T-cell (primary cell): ENCODE measurements at regions not wholly inside any gene's neighbourhood (a gene's known extent, or its start where the extent isn't known, plus 50 kb on each side); places are given as distances from the start of the nearest gene placed in this dataset.
"Not testable (repeated sequence)": the region's sequence is repeated elsewhere in the genome, so short reads cannot be mapped to it uniquely, and the experiment has no call there.

Experiments used
- ATAC-seq, 4 experiments: fragments of 200-7000 bp in 3 of 4; fragments of 150-1000 bp in 1 of 4; cut with Tn5 transposase; replicated peaks in 1 of 4; 1 replicate in 3 of 4; 2 replicates in 1 of 4; pipeline ENCODE4 v1.10.0; 2021; ENCODE audit warnings: moderate library complexity in 3 of 4, mild to moderate bottlenecking in 2 of 4, moderate number of reproducible peaks in 1 of 4
- CTCF ChIA-PET, 2 donors: fragments of 300-600 bp; sonication (Branson Sonifier 250); formaldehyde crosslinking; loops; one replicate each; lab custom pipeline; 2022; ENCODE audit warnings: antibody characterized with exemption in 2 of 2; lab: Charles Lee
- POLR2A ChIA-PET, 2 donors: fragments of 300-600 bp; sonication (Branson Sonifier 250); formaldehyde crosslinking; loops; one replicate each; lab custom pipeline; 2022; ENCODE audit warnings: antibody characterized with exemption in 2 of 2; lab: Charles Lee
- DNase-seq, 35 experiments: peaks; one replicate each; pipeline versions ENCODE4 v3.0.0 to v3.0.0-alpha.2; 2013 to 2023
- H3K27ac ChIP-seq: one replicate; pipeline ENCODE4 v1.5.1; 2013; ENCODE audit warnings: low read length
- H3K27me3 ChIP-seq, 2 experiments: replicated peaks in 1 of 2; 1 replicate in 1 of 2; 2 replicates in 1 of 2; pipeline versions ENCODE4 v1.6.1 to v1.7.0; 2013; ENCODE audit warnings: low read length in 1 of 2, mixed read lengths in 1 of 2; ENCODE audit not compliant: control insufficient read depth in 2 of 2, insufficient read depth in 2 of 2; ENCODE audit errors: extremely low read depth in 1 of 2
- H3K36me3 ChIP-seq, 2 donors: 1 replicate in 1 of 2; 2 replicates in 1 of 2; pipeline versions ENCODE4 v1.6.1 to v1.7.0; 2013; ENCODE audit warnings: low read length in 1 of 2; ENCODE audit not compliant: control insufficient read depth in 2 of 2, insufficient read depth in 1 of 2; ENCODE audit errors: extremely low read depth in 1 of 2
- H3K4me1 ChIP-seq, 2 experiments: 1 replicate in 1 of 2; 2 replicates in 1 of 2; pipeline versions ENCODE4 v1.6.1 to v1.7.0; 2013; ENCODE audit warnings: low read length in 2 of 2, mixed read lengths in 1 of 2; ENCODE audit not compliant: insufficient read depth in 2 of 2, control insufficient read depth in 1 of 2; ENCODE audit errors: extremely low read depth in 1 of 2
- H3K4me3 ChIP-seq, 2 donors: 1 replicate in 1 of 2; 2 replicates in 1 of 2; pipeline versions ENCODE4 v1.5.1 to v1.7.0; 2013; ENCODE audit warnings: mild to moderate bottlenecking in 2 of 2, low read length in 1 of 2, moderate library complexity in 1 of 2; ENCODE audit not compliant: control insufficient read depth in 1 of 2; ENCODE audit errors: extremely low read depth in 1 of 2
- H3K9me3 ChIP-seq: 2 replicates; pipeline ENCODE4 v1.7.0; 2013
- H3K27ac Mint-ChIP-seq, 2 donors: one replicate each; pipeline ENCODE4 v1.8.0; 2020 to 2021; ENCODE audit warnings: mild to moderate bottlenecking in 2 of 2, mixed read lengths in 2 of 2
- H3K27me3 Mint-ChIP-seq, 2 donors: one replicate each; pipeline ENCODE4 v1.8.0; 2021 to 2022; ENCODE audit warnings: mixed read lengths in 2 of 2
- H3K36me3 Mint-ChIP-seq: one replicate; pipeline ENCODE4 v1.8.0; 2021; ENCODE audit warnings: mixed read lengths
- H3K4me1 Mint-ChIP-seq, 3 donors: one replicate each; pipeline ENCODE4 v1.8.0; 2020 to 2022; ENCODE audit warnings: mixed read lengths in 3 of 3, mild to moderate bottlenecking in 1 of 3
- H3K4me3 Mint-ChIP-seq, 3 donors: one replicate each; pipeline ENCODE4 v1.8.0; 2020 to 2022; ENCODE audit warnings: mild to moderate bottlenecking in 3 of 3, mixed read lengths in 3 of 3, moderate library complexity in 3 of 3
- H3K9me3 Mint-ChIP-seq, 3 donors: one replicate each; pipeline ENCODE4 v1.8.0; 2020 to 2022; ENCODE audit warnings: mixed read lengths in 3 of 3
- WGBS: methylation state at CpG from one replicate; pipeline ENCODE4 v1.1.5; 2013; ENCODE audit warnings: missing lambda C conversion rate; ENCODE audit not compliant: insufficient coverage; 5-methylcytosine and 5-hydroxymethylcytosine counted together

DNA sequence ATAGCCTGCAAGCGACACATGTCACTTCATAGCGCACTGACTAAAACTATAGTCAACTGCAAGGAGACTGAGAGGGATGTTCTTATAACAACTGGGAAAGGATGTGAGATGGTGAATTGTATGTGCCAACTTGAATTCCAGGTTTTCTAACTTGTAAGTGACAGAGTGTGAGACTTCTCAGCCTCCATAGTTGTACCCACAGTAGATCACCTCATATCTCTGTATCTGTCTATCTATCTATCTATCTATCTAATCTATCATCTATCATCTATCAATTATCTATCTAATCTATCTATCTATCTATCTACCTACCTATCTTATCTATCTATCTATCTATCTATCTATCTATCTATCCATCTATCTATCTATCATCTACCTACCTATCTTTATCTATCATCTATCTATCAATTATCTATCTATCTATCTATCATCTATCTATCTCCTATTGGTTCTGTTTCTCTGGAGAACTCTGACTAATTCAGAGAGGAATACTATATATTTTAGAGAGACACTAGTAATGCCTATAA is 162.3 kb downstream of the CTH start:
- H3K27me3 Mint-ChIP-seq = peaks cover 0 to 4% of the 10 kb centered on the region in 2 donors
- CTCF ChIA-PET = no interaction called here

DNA sequence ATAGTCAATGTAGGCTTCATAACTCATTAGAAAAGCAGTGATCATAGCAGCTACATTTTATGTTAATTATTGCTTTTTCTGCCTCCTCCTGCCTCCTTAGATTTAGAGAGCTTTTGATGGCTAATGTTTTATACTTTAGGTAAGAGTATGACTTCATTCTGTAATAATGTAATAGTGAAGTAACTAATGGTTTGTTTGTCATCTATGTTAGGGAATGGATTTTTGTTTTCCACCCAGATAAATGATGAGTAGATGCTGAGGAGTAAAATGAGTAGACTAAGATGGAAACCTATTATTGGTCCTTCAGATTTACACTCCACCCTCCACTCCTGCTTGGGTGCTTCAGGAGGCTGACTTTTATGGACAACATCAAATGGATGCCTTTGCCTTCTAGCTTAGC is 170.6 kb downstream of the CTH start:
- H3K9me3 Mint-ChIP-seq = peaks cover 0 to 4% (median 3%) of the 10 kb centered on the region in 3 donors
- no peaks in the 10 kb centered on the region for H3K27me3 ChIP-seq
- no peaks in the 10 kb centered on the region for H3K36me3 Mint-ChIP-seq
- ChIA-PET CTCF (no interaction called here), POLR2A (no interaction called here)
- no peak overlapping the region for H3K27ac ChIP-seq
- H3K9me3 ChIP-seq = no peaks in the 10 kb centered on the region
- no peak overlapping the region for H3K4me3 Mint-ChIP-seq
- DNase-seq (no peak), ATAC-seq (no peak)
- no peaks in the 10 kb centered on the region for H3K4me1 ChIP-seq
- H3K27ac Mint-ChIP-seq = no peak overlapping the region
- no peaks in the 10 kb centered on the region for H3K4me1 Mint-ChIP-seq
- no peaks in the 10 kb centered on the region for H3K36me3 ChIP-seq
- H3K4me3 ChIP-seq = no peak overlapping the region
- H3K27me3 Mint-ChIP-seq = peaks cover 0 to 1% of the 10 kb centered on the region in 2 donors

More for the DNA sequence above, 162.3 kb downstream of the CTH start:
- Histone ChIP-seq H3K27me3 (no peaks in the 10 kb centered on the region), H3K4me3 (no peak overlapping the region), H3K4me1 (no peaks in the 10 kb centered on the region), H3K9me3 (no peaks in the 10 kb centered on the region), H3K27ac (no peak overlapping the region), H3K36me3 (no peaks in the 10 kb centered on the region)
- DNase-seq (no peak), ATAC-seq (no peak)
- WGBS = 100% methylated on average over 1 of the region's 2 CpGs
- H3K9me3 Mint-ChIP-seq = no peaks in the 10 kb centered on the region
- POLR2A ChIA-PET = no interaction called here
- H3K4me1 Mint-ChIP-seq = no peaks in the 10 kb centered on the region
- no peak overlapping the region for H3K4me3 Mint-ChIP-seq
- no peak overlapping the region for H3K27ac Mint-ChIP-seq
- no peaks in the 10 kb centered on the region for H3K36me3 Mint-ChIP-seq

DNA sequence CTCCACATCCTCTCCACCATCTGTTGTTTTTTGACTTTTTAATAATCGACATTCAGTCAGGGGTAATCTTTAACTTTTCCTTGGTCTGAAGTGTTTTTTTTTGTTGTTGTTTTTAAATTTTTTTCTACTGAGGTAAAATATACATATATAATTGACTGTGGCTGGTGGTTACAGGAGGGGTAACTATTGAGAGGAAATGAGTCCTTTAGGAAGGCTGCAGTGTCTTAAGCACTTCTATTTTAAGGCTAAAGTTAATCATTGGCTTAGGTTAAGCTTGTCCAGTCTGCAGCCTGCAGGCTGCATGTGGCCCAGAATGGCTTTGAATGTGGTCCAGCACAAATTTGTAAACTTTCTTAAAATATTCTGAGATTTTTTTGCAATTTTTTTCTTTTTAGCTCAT is 172.5 kb downstream of the CTH start:
- no peaks in the 10 kb centered on the region for H3K4me1 Mint-ChIP-seq
- peaks cover 0 to 4% (median 3%) of the 10 kb centered on the region in 3 donors for H3K9me3 Mint-ChIP-seq
- Histone ChIP-seq H3K9me3 (no peaks in the 10 kb centered on the region), H3K4me1 (no peaks in the 10 kb centered on the region), H3K27ac (no peak overlapping the region), H3K36me3 (no peaks in the 10 kb centered on the region), H3K27me3 (no peaks in the 10 kb centered on the region), H3K4me3 (no peak overlapping the region)
- ATAC-seq (no peak), DNase-seq (no peak)
- H3K27ac Mint-ChIP-seq = no peak overlapping the region
- no CpG with 5 or more reads among the region's 1 CpG for WGBS
- H3K4me3 Mint-ChIP-seq = no peak overlapping the region
- H3K27me3 Mint-ChIP-seq = peaks cover 0 to 1% of the 10 kb centered on the region in 2 donors
- no peaks in the 10 kb centered on the region for H3K36me3 Mint-ChIP-seq
- POLR2A ChIA-PET = no interaction called here
- CTCF ChIA-PET = no interaction called here

DNA sequence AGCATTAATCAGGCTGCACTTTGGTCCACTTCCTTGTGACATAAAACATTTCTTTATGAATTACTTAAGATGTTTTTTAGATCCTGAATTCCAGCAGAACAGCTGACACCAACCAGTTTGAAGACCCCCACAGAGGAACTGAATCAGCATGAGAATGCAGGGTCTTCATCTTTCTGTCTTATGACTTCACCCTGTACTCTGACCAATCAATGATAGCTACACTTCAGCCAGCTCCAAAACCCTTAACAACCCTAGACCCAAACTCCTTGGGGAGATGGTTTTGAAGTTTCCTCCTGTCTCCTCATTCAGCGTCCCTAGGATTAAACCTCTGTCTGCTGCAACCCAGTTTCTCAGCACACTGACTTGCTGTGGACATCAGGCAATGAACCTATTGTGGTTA is 175.0 kb downstream of the CTH start:
- WGBS = no CpG with 5 or more reads among the region's 1 CpG
- Histone ChIP-seq H3K4me3 (no peak overlapping the region), H3K9me3 (no peaks in the 10 kb centered on the region), H3K27me3 (no peaks in the 10 kb centered on the region), H3K27ac (no peak overlapping the region), H3K4me1 (no peaks in the 10 kb centered on the region), H3K36me3 (no peaks in the 10 kb centered on the region)
- no peak for ATAC-seq
- Mint-ChIP-seq H3K4me3 (no peak overlapping the region), H3K9me3 (peaks cover 0 to 4% (median 0%) of the 10 kb centered on the region in 3 donors), H3K4me1 (no peaks in the 10 kb centered on the region), H3K36me3 (no peaks in the 10 kb centered on the region), H3K27ac (no peak overlapping the region), H3K27me3 (peaks cover 7 to 10% of the 10 kb centered on the region in 2 donors)
- DNase-seq = no peak
- CTCF ChIA-PET = no interaction called here
- POLR2A ChIA-PET = no interaction called here

DNA sequence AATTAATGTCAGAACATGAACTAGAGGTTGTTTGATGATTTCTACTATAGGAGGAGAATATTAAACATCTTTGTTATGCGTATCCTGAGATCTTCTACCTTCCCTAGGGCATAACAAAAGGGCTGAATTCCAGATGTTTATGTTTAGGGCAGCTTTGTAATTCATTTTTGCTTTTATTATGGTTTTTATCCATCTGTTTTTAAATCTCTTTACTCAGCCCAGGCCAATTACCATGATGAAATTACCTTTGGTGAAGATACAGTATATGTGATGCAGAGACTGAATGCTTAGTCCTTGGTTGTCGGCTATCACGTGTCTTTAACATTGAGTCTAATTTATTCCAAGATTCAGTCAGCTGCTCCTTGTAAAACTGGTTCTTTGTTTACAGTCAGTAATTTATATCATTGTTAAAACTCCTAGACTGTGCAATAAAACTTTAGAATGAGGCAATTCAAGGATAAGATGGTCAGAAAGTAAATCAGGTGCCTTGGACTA is 176.9 kb downstream of the CTH start:
- WGBS = no CpG with 5 or more reads among the region's 3 CpGs

DNA sequence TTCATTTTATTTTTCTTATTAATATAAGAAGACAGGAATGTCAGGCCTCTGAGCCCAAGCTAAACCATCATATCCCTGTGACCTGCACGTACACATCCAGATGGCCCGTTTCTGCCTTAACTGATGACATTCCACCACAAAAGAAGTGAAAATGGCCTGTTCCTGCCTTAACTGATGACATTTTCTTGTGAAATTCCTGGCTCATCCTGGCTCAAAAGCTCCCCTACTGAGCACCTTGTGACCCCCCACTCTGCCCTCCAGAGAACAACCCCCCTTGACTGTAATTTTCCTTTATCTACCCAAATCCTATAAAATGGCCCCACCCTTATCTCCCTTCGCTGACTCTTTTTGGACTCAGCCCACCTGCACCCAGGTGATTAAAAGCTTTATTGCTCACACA is 182.5 kb downstream of the CTH start:
- H3K27me3 ChIP-seq, H3K4me3 Mint-ChIP-seq, DNase-seq, H3K36me3 ChIP-seq, H3K4me1 ChIP-seq, H3K27ac ChIP-seq, POLR2A ChIA-PET, H3K36me3 Mint-ChIP-seq, H3K4me3 ChIP-seq, H3K27me3 Mint-ChIP-seq, ATAC-seq, CTCF ChIA-PET, H3K9me3 ChIP-seq, H3K27ac Mint-ChIP-seq, H3K4me1 Mint-ChIP-seq, H3K9me3 Mint-ChIP-seq: not testable (repeated sequence)
- WGBS = 93% methylated on average over 2 of the region's 3 CpGs

More for the DNA sequence above, 176.9 kb downstream of the CTH start:
- Mint-ChIP-seq H3K9me3 (peaks cover 0 to 3% (median 0%) of the 10 kb centered on the region in 3 donors), H3K4me1 (no peaks in the 10 kb centered on the region), H3K4me3 (no peak overlapping the region), H3K27me3 (peaks cover 7 to 10% of the 10 kb centered on the region in 2 donors), H3K36me3 (no peaks in the 10 kb centered on the region), H3K27ac (no peak overlapping the region)
- no peak overlapping the region for H3K4me3 ChIP-seq
- no peak overlapping the region for H3K27ac ChIP-seq
- no peaks in the 10 kb centered on the region for H3K36me3 ChIP-seq
- ChIA-PET POLR2A (no interaction called here), CTCF (no interaction called here)
- no peak for ATAC-seq
- DNase-seq = no peak
- no peaks in the 10 kb centered on the region for H3K27me3 ChIP-seq
- H3K9me3 ChIP-seq = no peaks in the 10 kb centered on the region
- no peaks in the 10 kb centered on the region for H3K4me1 ChIP-seq

DNA sequence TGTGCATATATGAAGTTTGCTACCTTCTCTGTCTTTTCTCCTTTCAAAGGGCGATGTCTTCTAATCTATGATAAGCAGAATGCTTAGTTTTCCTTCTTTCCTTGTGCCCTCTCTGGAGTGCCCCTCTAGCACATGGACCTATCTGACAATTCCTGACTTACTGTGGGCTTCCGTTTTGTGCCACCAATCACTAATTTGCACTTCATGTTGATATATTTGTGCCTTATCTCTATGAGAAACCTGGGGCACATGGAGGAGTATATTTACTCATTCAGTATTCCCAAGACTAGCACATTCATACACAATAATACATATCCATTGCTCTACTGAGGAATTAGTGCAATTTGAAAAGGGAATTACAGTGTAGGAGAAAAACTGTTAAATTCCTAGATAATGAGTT is 197.7 kb downstream of the CTH start:
- Histone ChIP-seq H3K27me3 (no peaks in the 10 kb centered on the region), H3K27ac (no peak overlapping the region), H3K36me3 (no peaks in the 10 kb centered on the region), H3K4me3 (no peak overlapping the region), H3K4me1 (no peaks in the 10 kb centered on the region), H3K9me3 (no peaks in the 10 kb centered on the region)
- Mint-ChIP-seq H3K4me1 (no peaks in the 10 kb centered on the region), H3K27ac (no peak overlapping the region), H3K9me3 (peaks cover 0 to 7% (median 0%) of the 10 kb centered on the region in 3 donors), H3K36me3 (no peaks in the 10 kb centered on the region), H3K27me3 (peaks cover 0 to 8% of the 10 kb centered on the region in 2 donors), H3K4me3 (no peak overlapping the region)
- no peak for DNase-seq
- no CpG with 5 or more reads among the region's 2 CpGs for WGBS
- ChIA-PET CTCF (no interaction called here), POLR2A (no interaction called here)
- ATAC-seq = no peak
